Glutamatergic neuron (in vitro differentiated cells): ENCODE measurements at regions not wholly inside any gene's neighbourhood (a gene's known extent, or its start where the extent isn't known, plus 50 kb on each side); places are given as distances from the start of the nearest gene placed in this dataset.

Source experiments
- DNase-seq: peaks from one replicate; pipeline ENCODE4 v3.0.0; 2022
- H3K27ac Mint-ChIP-seq: one replicate; pipeline ENCODE4 v1.8.0; 2020; ENCODE audit warnings: mild to moderate bottlenecking, mixed read lengths, inconsistent platforms; ENCODE audit not compliant: unreplicated experiment
- H3K27me3 Mint-ChIP-seq: one replicate; pipeline ENCODE4 v1.8.0; 2020; ENCODE audit warnings: mild to moderate bottlenecking, moderate library complexity, mixed read lengths, inconsistent platforms; ENCODE audit not compliant: unreplicated experiment
- H3K36me3 Mint-ChIP-seq: one replicate; pipeline ENCODE4 v1.8.0; 2020; ENCODE audit warnings: mild to moderate bottlenecking, mixed read lengths, inconsistent platforms; ENCODE audit not compliant: unreplicated experiment
- H3K4me1 Mint-ChIP-seq: one replicate; pipeline ENCODE4 v1.8.0; 2020; ENCODE audit warnings: mild to moderate bottlenecking, low read depth, mixed read lengths, inconsistent platforms; ENCODE audit not compliant: unreplicated experiment
- H3K4me3 Mint-ChIP-seq: one replicate; pipeline ENCODE4 v1.8.0; 2020; ENCODE audit warnings: mild to moderate bottlenecking, mixed read lengths, inconsistent platforms; ENCODE audit not compliant: unreplicated experiment
- H3K9me3 Mint-ChIP-seq: one replicate; pipeline ENCODE4 v1.8.0; 2020; ENCODE audit warnings: mild to moderate bottlenecking, moderate library complexity, mixed read lengths, inconsistent platforms; ENCODE audit not compliant: unreplicated experiment
- TF ChIP-seq, protein P1 (sequence below): fragments of 200-600 bp; sonication (generic); IDR thresholded peaks from one replicate; pipeline ENCODE4 v1.5.0; 2021; ENCODE audit not compliant: partially characterized antibody, unreplicated experiment

DNA sequence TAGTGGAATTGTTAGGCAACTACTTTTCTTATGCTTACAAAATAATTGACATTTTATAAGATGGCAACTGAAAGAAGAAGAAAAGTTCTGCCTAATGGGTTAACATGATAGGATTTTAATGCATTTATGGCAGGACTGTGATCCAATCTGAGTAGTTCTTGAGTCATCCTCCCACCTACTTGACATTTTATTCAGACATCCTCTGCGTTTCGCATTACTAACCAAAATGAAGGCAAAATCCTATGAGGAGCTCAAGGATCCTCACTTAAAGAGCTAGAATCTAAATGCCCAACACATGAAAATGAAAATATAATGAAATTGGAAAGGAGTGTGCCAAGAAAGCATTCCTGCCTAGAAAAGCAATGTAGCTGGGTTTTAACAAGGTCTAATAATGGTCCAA is 581.1 kb upstream of the SEMA6D start:
- no peak for DNase-seq
- Mint-ChIP-seq H3K4me3 (no peak overlapping the region), H3K9me3 (peaks cover under 1% of the 10 kb centered on the region), H3K4me1 (peaks cover 2% of the 10 kb centered on the region), H3K27ac (no peak overlapping the region), H3K27me3 (no peaks in the 10 kb centered on the region), H3K36me3 (peaks cover 2% of the 10 kb centered on the region)
- TF ChIP-seq, protein P1, sequence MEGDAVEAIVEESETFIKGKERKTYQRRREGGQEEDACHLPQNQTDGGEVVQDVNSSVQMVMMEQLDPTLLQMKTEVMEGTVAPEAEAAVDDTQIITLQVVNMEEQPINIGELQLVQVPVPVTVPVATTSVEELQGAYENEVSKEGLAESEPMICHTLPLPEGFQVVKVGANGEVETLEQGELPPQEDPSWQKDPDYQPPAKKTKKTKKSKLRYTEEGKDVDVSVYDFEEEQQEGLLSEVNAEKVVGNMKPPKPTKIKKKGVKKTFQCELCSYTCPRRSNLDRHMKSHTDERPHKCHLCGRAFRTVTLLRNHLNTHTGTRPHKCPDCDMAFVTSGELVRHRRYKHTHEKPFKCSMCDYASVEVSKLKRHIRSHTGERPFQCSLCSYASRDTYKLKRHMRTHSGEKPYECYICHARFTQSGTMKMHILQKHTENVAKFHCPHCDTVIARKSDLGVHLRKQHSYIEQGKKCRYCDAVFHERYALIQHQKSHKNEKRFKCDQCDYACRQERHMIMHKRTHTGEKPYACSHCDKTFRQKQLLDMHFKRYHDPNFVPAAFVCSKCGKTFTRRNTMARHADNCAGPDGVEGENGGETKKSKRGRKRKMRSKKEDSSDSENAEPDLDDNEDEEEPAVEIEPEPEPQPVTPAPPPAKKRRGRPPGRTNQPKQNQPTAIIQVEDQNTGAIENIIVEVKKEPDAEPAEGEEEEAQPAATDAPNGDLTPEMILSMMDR, result no peak

DNA sequence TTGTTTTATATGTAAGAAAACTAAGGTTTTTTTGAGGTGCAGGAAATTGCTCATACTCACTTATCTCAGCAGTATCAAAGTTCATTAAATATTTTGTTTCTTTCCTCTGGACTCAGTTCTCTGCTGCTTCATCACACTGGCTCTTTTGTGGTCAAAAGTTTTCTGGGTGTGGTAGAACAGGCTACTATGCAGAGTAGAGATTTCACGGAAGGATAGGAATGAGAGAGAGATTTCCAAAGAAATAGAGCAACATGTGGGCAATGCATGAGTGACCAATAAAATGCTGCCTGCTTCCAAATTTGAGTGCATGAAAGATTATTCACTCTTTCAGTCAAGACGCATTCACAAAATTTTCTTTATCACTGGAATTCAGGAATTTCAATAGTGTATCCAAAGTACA is 577.3 kb upstream of the SEMA6D start:
- no peaks in the 10 kb centered on the region for H3K27me3 Mint-ChIP-seq
- DNase-seq, result no peak
- no peaks in the 10 kb centered on the region for H3K9me3 Mint-ChIP-seq
- TF ChIP-seq, protein P1, result no peak
- H3K36me3 Mint-ChIP-seq, result no peaks in the 10 kb centered on the region
- no peaks in the 10 kb centered on the region for H3K4me1 Mint-ChIP-seq
- H3K27ac Mint-ChIP-seq, result no peak overlapping the region
- H3K4me3 Mint-ChIP-seq, result no peak overlapping the region

DNA sequence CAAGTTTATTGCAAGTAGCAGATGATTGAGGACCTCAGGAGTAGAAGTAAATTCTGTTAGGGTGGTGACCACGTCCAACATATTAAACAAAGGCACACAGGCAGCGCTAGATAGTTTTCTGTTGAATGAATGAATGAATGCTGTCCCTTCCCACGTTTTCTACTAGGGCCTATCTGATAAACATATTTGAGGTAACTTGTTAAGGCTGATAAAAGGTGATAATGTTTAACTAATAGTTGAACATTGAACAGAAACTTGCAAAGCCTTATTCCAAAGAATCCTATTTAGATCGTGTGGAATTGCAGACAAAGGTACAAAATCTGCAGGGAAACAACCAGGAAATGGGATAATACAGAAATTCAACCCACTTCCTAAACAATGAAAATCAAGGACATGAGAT is 559.5 kb upstream of the SEMA6D start:
- peaks cover 5% of the 10 kb centered on the region for H3K4me1 Mint-ChIP-seq
- peaks cover 2% of the 10 kb centered on the region for H3K9me3 Mint-ChIP-seq
- no peaks in the 10 kb centered on the region for H3K27me3 Mint-ChIP-seq
- H3K4me3 Mint-ChIP-seq, result no peak overlapping the region
- TF ChIP-seq, protein P1, result no peak
- no peak for DNase-seq
- no peak overlapping the region for H3K27ac Mint-ChIP-seq
- no peaks in the 10 kb centered on the region for H3K36me3 Mint-ChIP-seq

DNA sequence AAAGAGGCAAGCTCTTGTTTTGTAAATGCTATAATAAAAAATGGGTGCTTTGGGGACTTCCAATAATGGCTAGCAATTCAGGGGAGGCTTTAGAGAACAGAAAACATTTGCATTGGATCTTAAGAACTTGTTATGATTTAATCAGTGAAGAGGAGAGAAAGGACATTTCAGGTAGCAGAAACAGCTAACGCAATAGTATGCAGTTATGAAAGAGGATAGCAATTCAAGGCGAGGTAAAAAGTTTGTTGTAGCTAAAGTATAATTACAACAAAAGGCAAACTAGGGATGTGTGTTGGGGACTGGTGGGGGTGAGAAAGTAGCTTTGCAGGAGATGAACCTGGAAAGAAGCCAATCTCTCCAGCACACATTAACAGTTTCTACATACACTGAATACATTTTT is 558.7 kb upstream of the SEMA6D start:
- Mint-ChIP-seq H3K4me1 (peaks cover 3% of the 10 kb centered on the region), H3K27ac (no peak overlapping the region), H3K4me3 (no peak overlapping the region), H3K36me3 (no peaks in the 10 kb centered on the region), H3K27me3 (no peaks in the 10 kb centered on the region), H3K9me3 (peaks cover 2% of the 10 kb centered on the region)
- TF ChIP-seq, protein P1, result no peak
- no peak for DNase-seq

DNA sequence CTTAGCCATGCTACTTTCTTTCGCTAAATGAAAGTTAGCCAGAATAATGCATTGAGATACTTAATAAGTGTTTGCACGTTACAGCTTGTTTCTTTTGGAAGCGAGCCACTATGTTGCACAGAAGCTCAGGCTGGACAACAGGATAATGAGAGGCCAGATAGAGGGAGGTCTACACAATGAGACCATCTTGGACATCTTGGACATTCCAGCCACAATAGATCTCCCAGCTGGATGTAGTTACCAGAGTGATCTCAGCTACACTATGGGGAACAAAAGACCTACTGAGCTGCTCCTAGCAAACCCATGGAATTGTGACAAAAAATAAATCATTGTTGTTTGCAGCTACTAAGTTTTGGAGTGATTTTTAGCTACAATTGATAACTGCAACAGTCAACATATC is 540.1 kb upstream of the SEMA6D start:
- no peaks in the 10 kb centered on the region for H3K27me3 Mint-ChIP-seq
- TF ChIP-seq, protein P1, result no peak
- no peak for DNase-seq
- H3K9me3 Mint-ChIP-seq, result no peaks in the 10 kb centered on the region
- no peaks in the 10 kb centered on the region for H3K4me1 Mint-ChIP-seq
- no peak overlapping the region for H3K4me3 Mint-ChIP-seq
- no peak overlapping the region for H3K27ac Mint-ChIP-seq
- no peaks in the 10 kb centered on the region for H3K36me3 Mint-ChIP-seq
